PFSK-1 (cell line): ENCODE measurements at regions not wholly inside any gene's neighbourhood (a gene's known extent, or its start where the extent isn't known, plus 50 kb on each side); places are given as distances from the start of the nearest gene placed in this dataset.

Experiments used
- FOXP2 ChIP-seq: optimal IDR thresholded peaks from 2 replicates; pipeline ENCODE3; 2011; ENCODE audit warnings: borderline replicate concordance, control low read depth, inconsistent platforms; ENCODE audit not compliant: insufficient read depth; ENCODE audit errors: extremely low read length, extremely low read depth
- POLR2AphosphoS5 ChIP-seq: IDR thresholded peaks from 2 replicates; pipeline ENCODE4 v1.6.1; 2012; ENCODE audit warnings: low read depth, mild to moderate bottlenecking, control low read depth, low read length, moderate library complexity
- SIN3A ChIP-seq: IDR thresholded peaks from 2 replicates; pipeline ENCODE4 v1.6.1; 2012; ENCODE audit warnings: mild to moderate bottlenecking, low read length, moderate library complexity, borderline replicate concordance; ENCODE audit not compliant: insufficient read depth
- TAF1 ChIP-seq: IDR thresholded peaks from 2 replicates; pipeline ENCODE4 v1.6.1; 2012; ENCODE audit warnings: low read length, control low read depth, borderline replicate concordance; ENCODE audit not compliant: insufficient read depth
- TF ChIP-seq, protein P1 (sequence below), 2 experiments: IDR thresholded peaks; 2 replicates each; pipeline versions ENCODE4 v1.6.1 to v1.8.0; 2011 to 2012; ENCODE audit warnings: low read depth in 2 of 2, low read length in 2 of 2, control low read depth in 1 of 2, inconsistent platforms in 1 of 2, mild to moderate bottlenecking in 1 of 2, moderate library complexity in 1 of 2; ENCODE audit not compliant: insufficient read depth in 1 of 2

DNA sequence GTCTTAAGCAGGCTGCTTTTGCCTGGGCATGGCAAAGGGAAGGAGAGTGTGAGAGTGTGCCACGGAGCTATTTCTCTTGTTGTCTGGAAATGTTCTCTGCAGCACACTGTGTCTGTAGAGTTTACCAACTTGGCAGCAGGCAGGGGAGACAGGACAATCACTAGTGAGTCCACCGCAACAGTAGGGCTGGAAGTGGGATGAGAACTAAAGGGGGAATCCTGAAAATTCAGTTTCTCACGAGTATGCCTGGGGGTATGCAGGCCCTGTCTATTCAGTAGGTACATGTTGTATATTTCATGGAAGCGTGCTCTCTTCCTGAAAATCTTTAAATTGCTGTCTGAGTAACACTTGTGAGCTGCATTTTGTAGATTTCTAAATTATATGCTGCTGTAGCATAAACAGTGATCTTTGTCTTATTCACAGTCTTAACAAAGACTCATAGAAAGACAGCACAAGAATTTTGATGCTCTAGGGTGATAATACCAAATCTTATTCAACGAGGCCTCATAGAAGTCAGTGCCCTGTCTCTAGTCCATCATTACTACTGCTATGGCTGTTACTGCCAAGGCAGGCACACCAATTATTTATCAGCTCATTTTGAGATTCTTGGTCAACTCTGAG lies 200.4 kb upstream of the LEF1 start:
- no peak for TF ChIP-seq SIN3A
- TF ChIP-seq, protein P1, sequence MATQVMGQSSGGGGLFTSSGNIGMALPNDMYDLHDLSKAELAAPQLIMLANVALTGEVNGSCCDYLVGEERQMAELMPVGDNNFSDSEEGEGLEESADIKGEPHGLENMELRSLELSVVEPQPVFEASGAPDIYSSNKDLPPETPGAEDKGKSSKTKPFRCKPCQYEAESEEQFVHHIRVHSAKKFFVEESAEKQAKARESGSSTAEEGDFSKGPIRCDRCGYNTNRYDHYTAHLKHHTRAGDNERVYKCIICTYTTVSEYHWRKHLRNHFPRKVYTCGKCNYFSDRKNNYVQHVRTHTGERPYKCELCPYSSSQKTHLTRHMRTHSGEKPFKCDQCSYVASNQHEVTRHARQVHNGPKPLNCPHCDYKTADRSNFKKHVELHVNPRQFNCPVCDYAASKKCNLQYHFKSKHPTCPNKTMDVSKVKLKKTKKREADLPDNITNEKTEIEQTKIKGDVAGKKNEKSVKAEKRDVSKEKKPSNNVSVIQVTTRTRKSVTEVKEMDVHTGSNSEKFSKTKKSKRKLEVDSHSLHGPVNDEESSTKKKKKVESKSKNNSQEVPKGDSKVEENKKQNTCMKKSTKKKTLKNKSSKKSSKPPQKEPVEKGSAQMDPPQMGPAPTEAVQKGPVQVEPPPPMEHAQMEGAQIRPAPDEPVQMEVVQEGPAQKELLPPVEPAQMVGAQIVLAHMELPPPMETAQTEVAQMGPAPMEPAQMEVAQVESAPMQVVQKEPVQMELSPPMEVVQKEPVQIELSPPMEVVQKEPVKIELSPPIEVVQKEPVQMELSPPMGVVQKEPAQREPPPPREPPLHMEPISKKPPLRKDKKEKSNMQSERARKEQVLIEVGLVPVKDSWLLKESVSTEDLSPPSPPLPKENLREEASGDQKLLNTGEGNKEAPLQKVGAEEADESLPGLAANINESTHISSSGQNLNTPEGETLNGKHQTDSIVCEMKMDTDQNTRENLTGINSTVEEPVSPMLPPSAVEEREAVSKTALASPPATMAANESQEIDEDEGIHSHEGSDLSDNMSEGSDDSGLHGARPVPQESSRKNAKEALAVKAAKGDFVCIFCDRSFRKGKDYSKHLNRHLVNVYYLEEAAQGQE (IDR thresholded peaks at IDR 0.05; ENCODE audit: insufficient read depth in 1 of 2, low read depth in 2 of 2, low read length in 2 of 2): no peak
- TF ChIP-seq FOXP2: no peak
- TF ChIP-seq POLR2AphosphoS5: no peak

DNA sequence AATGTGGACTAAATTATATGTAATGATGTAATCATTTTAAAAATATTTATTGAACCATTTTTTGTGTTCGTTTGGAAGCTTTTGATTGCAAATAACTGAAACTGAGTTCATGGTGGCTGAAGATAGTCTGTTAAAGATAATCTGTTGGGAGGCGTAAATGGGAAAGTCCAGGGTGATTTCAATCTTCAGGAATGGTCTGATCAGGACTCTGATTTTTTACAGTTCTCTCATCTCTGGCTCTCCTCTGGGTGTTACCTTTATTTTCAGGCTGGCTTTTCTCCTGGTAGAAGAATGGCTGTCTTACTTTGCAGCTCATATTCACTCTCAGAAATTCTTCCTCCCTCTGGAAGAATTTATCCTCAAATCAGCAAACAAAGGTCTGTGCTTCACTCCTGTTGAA lies 199.0 kb upstream of the LEF1 start:
- TF ChIP-seq TAF1: no peak
- TF ChIP-seq, protein P1 (IDR thresholded peaks at IDR 0.05; ENCODE audit: insufficient read depth in 1 of 2, low read depth in 2 of 2, low read length in 2 of 2): no peak
- no peak for TF ChIP-seq SIN3A
- TF ChIP-seq POLR2AphosphoS5: no peak
- TF ChIP-seq FOXP2: no peak

DNA sequence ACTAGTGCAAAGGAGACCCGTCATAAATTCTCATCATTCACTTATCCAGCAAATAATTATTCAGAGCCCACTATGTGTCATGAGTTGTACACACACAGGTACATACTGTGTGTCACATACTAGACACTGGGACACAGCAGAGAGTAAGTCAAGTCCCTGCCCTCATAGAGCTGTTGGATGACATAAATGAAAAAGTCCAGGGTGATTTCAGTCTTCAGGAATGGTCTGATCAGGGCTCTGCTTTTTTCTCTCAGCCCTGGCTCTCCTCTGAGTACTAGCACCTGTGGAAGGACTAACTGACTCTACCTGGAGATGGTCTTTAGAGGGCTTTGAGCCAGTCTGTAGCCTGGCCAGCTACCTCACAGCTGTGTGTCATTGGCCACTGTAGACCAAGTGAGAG lies 198.0 kb upstream of the LEF1 start:
- TF ChIP-seq SIN3A (no peak), FOXP2 (no peak), POLR2AphosphoS5 (no peak), TAF1 (no peak)
- TF ChIP-seq, protein P1 (IDR thresholded peaks at IDR 0.05; ENCODE audit: insufficient read depth in 1 of 2, low read depth in 2 of 2, low read length in 2 of 2): no peak

DNA sequence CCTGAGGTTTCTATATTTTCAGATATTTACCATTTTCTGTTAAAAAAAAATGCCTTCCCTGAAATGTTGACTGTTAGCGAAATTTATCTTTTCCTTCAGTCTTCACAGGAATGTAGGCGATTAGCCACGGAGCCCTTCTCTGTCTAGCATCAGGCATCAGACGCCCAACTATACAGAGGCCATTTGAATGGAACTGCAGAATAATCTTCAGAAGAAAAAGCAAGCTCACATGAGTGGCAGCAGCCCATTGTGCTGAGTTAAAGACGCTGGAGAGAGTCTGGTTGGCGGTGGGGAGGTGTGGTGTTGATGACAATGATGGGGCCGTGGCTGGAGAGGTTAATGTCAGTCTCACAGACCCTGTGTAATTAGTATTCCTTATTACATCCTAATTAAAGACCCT lies 196.8 kb upstream of the LEF1 start:
- TF ChIP-seq, protein P1 (IDR thresholded peaks at IDR 0.05; ENCODE audit: insufficient read depth in 1 of 2, low read depth in 2 of 2, low read length in 2 of 2): no peak
- TF ChIP-seq TAF1 (no peak), POLR2AphosphoS5 (no peak), FOXP2 (no peak), SIN3A (no peak)

DNA sequence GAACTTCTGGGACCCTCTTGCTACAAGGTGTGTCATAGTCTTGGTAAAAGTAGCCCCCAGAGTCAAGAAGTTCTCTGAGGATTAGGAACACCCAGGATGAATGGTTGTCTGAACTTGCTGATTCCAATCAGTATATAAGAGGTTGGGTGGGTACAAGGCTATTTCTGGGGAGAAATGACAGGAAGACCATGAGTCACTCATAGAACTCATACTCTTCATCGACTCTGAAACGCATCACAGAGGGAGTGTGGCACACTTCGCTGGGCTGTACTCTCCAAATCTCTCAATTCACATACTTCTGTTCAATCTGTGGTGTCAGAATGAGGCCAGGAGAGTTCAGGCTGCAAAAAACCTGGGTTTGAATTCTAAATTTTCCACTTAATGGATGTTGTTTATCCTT lies 193.2 kb upstream of the LEF1 start:
- TF ChIP-seq POLR2AphosphoS5: no peak
- no peak for TF ChIP-seq TAF1
- TF ChIP-seq FOXP2: no peak
- no peak for TF ChIP-seq SIN3A
- TF ChIP-seq, protein P1 (IDR thresholded peaks at IDR 0.05; ENCODE audit: insufficient read depth in 1 of 2, low read depth in 2 of 2, low read length in 2 of 2): no peak
